Stimulated activated CD4-positive, alpha-beta T cell treated with anti-CD3 and anti-CD28 coated beads, Interleukin-1b, Interleukin-23, amount 100 ng/mL, for 1 hour (primary cell): ENCODE measurements at regions not wholly inside any gene's neighbourhood (a gene's known extent, or its start where the extent isn't known, plus 50 kb on each side); places are given as distances from the start of the nearest gene placed in this dataset.

Experiments used
- DNase-seq, 2 donors: peaks; one replicate each; pipeline ENCODE4 v3.0.0-alpha.2; 2020; ENCODE audit warnings: low read depth in 2 of 2

- no peak for DNase-seq
Measured at GRCh38 chr13:89726690-89727435, 1620.6 kb upstream of the MIR17HG start.

DNA sequence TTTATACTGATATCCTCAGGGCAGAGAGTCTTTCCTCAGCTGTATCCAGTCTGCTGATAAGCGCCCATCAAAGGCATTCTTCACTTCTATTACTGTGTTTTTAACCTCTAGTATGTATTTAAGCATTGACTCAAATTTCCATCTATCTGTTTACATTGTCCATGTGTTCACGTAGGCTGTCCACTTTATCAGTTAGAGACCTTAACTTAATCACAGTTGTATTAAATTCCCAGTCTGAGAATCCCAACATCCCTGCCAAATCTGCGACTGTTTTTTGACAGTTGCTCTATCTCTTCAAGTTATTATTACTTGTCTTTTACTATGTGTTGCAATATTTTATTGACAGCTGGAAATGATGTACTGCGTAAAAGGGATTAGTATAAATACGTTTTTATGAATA lies 1613.7 kb upstream of the MIR17HG start:
- no peak for DNase-seq

DNA sequence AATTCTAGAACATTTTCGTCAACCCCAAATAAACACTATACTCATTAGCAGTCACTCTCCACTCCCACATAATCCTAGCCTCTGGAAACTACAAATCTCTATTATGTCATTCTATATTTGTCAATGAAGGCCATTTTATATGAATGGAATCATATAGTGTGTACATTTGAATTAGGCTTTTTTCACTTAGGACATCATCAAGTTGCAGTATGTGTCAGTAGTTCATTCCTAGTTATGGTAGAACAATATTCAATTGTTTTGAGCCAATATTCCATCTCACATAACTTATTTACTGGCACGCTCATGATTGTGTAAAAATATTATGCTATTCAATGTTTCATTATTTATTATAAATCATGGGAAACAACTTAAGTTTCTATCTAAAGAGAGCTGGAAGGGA lies 1610.4 kb upstream of the MIR17HG start:
- no peak for DNase-seq

GRCh38 chr13:89738072-89738471 lies 1609.4 kb upstream of the MIR17HG start:
- no peak for DNase-seq

GRCh38 chr13:89740994-89741685 lies 1606.3 kb upstream of the MIR17HG start:
- DNase-seq: no peak

DNA sequence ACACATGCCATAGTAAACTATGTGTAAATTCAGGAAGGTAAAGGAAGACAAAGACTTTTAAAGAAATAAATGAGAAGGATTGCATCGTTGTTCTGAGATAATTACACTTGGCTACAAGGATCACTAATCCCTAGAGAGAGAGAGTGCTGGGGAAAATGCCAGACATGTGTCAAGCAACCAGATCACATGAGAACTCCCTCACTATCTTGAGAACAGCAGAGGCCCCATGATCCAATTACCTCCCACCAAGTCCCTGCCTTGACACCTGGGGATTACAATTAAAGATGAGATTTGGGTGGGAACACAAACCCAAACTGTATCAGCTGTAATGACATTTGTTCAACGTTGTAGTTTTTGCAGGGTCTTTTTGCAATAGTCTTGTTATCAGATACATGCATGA lies 1600.9 kb upstream of the MIR17HG start:
- no peak for DNase-seq

DNA sequence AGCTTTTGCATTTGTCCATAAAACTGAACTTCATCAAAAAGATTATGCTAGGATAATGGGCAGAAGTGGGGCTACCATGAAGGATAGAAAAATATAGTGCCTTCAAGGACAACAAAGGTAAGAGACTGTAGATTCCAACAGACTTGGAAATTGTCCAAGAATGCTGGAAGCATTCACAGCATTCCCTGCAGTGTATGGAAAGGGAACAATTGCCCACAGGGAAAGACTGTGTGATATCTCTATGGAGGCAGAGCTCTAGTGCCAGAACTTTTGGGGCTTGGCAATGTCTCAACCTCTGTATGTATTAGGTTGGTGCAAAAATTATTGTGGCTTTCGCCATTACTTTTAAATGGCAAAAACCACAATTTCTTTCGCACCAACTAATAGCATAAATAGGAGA lies 1598.8 kb upstream of the MIR17HG start:
- DNase-seq: no peak

DNA sequence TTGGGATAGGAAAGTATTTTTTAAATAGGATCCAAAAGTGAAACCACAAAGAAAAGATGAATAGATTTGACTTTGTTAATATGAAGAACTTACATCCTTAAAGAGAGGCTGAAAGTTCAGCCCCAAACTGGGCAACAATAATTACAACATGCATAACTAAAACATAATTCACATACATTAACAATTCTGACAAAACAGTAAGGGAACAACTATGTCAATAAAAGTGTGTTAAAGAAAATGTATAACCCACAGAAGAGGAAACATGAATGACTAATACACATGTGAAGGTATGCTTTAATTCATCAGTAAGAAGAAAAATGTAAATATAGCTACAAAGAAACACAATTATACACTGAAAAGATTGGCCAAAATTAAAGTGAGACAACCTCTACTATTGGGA lies 1597.6 kb upstream of the MIR17HG start:
- no peak for DNase-seq

DNA sequence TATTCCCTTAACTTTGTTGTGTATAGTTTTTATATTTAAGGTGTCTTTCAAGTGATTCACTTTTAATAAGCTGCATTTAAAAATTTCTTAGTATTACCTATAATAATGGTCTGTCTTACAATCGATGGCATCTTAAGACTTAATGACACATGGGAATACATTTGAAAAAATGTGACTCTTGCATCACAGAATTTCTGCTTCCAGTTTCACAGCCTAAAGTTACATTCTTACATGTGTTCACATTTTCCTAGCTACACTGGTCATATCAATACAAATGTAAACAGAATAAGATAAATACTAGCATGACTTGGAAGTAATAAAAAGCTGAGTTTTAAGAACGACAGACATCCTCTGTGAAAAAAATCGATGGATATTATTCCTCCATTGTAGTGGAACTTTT lies 1597.1 kb upstream of the MIR17HG start:
- no peak for DNase-seq

DNA sequence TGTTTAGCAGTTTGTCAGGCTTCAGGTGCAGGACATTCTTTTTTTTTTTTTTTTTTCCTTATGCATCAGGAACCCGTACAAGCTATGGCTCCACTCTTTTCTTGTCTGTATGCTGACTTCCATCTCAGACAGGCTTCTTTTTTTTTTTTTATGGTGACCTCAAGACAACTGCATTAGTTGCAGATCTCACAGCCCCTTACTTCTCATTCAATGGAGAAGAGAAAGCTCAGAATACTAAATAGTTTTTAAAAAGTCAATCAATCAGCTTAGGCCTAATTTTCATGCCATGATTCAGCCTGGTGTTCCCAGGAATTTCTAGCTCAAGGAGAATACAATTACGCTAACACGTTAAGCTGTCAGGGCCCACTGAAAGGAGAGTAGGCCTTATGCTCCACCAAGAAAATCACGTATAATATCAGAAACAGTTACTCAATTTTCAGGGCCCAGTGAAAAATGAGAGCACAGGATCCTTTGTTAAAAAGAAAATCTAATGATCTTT lies 1596.0 kb upstream of the MIR17HG start:
- DNase-seq: no peak

DNA sequence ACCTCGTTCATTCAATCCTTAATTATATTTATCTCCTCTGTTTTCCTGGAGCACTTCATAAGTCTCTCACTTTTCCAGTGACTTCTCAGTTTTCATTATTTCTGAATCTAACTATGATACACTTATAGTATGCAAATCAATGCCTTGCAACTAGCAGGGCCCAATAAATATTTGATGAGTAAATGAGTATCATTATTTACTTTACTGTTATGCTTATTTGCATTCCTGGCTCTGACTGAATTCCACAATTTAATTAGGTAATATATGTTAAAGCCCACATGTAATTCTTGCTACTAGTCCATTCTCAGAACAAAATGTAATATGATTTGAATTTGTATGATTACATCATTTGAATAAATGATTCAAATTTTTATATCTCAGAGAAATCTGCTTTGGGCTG lies 1595.1 kb upstream of the MIR17HG start:
- DNase-seq: no peak

DNA sequence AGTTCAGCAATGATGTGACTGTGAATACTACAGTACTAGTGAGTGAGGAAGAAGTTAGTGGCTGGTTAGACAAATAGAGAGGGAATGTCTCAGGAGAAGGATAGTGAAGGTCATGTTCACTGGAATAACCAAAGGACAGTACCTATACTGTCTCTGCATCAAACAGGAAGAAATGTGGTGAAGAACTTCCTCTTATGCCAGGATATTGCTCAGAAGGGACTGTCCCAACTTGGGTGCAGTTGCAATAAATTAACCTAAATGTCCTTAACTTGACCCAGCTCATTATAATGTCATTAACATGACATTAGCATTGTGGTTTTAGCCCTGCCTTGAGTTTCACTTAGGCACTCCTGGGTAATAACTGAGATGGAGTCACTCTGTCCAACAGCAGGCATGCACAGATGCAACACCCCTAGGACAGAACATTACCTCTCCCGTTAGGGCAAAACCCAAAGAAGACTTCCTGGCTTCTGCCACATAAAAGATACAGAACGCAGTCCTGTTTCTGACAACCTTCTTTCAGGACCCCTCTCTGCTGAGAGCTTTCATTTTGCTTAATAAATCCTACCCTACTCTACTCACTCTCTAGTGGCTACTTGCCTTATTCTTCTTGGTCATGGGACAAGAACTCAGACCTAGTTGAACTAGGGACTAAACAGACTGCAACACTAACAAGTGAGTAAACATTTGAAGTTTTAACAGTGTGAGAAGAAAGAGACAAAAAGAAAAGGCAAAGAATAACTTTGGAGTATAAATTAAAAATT lies 1591.6 kb upstream of the MIR17HG start:
- no peak for DNase-seq

DNA sequence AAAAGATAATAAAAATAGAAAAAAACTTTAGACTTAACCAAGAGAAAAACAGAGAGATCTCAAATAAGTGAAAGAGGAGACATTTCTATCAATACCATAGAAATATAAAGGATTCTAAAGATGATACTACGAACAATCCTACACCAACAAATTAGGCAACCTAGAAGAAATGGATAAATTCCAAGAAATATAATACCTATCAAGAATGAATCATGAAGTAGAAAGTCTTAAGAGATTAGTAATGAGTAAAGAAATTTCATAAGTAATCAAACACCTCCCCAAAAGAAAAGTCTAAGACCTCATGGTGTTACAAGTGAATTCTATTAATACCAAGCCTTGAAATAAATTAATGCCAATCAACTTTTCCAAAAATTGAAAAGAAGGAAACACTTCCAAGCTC lies 1584.5 kb upstream of the MIR17HG start:
- DNase-seq: no peak

DNA sequence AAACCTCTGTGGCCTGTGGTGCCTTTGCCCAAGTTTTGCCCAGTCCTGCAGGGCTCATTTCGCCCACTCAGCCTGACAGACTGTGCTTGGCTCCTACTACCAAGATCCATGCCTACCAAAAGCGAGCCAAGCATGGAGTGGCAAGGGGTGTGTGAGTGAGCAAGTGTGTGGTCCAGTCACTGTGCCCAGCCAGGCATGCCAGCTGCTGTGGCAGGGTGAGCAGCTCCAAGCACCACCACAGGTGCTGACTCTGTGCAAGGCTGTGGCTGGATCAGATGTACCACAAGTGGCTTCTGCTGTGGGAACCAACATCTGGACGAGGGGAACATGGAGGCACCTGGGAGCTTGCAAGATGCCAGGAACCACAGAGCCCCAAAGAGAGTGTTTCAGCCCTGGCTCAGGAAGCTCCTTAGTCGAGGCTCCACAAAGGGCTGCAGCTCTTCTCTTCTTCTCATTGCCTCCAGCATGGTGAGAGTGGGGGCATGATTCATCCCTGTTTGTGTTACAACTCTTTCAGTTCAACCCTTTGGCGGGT lies 1564.2 kb upstream of the MIR17HG start:
- DNase-seq: no peak

- DNase-seq: no peak
Measured at GRCh38 chr13:89784161-89784809, 1563.2 kb upstream of the MIR17HG start.

- DNase-seq: no peak
Measured at GRCh38 chr13:89786531-89786930, 1561.0 kb upstream of the MIR17HG start.

GRCh38 chr13:89790696-89791095 lies 1556.8 kb upstream of the MIR17HG start:
- no peak for DNase-seq

DNA sequence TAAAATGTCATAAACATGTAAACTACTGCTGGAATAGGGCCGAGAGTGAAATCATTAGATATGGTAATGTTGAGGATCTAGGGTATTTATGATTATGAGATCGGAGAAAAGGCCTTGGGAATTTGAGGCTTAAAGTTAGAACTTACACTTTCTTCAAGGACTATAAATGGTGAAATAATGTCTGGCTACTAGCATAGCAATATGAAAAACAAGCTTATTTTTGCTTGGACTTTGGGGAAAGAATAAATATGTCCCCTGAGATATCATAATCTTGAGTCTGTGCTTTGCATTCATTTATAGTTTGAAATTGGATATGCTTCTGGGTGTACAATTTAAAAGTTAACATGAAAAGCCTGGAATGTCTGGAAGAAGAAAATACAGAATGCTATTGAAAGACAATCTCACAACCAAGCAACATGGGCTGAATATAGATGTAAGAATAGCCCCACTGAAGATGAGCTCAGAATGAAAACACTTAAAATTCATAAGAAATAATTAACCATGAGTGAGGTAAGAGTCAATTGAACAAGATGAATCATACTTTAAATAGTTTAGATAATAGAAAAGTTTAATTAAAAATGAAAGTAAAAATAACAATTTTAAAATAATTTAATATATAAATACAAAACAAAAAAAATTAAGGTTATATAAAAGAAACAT lies 1555.4 kb upstream of the MIR17HG start:
- no peak for DNase-seq

- no peak for DNase-seq
Measured at GRCh38 chr13:89796196-89796595, 1551.3 kb upstream of the MIR17HG start.

GRCh38 chr13:89803839-89804238 lies 1543.6 kb upstream of the MIR17HG start:
- DNase-seq: no peak

GRCh38 chr13:89806594-89806993 lies 1540.9 kb upstream of the MIR17HG start:
- DNase-seq: no peak
